Naive thymus-derived CD8-positive, alpha-beta T cell (primary cell): ENCODE measurements at regions not wholly inside any gene's neighbourhood (a gene's known extent, or its start where the extent isn't known, plus 50 kb on each side); places are given as distances from the start of the nearest gene placed in this dataset.

Experiments used
- ATAC-seq, 2 donors: fragments of 150-1000 bp; cut with Tn5 transposase in 1 of 2; sonication (Bioruptor Pico), chemical (Tn5 transposase) in 1 of 2; 1 replicate in 1 of 2; 2 replicates in 1 of 2; pipeline ENCODE4 v1.10.0; 2021; ENCODE audit warnings: mild to moderate bottlenecking in 2 of 2, moderate library complexity in 2 of 2
- POLR2A ChIA-PET: fragments of 350-600 bp; sonication (Branson Sonifier 250); formaldehyde crosslinking; loops from one replicate; lab custom pipeline; 2021; ENCODE audit warnings: antibody characterized with exemption; lab: Charles Lee
- DNase-seq, 10 donors: peaks; one replicate each; pipeline versions ENCODE4 v3.0.0 to v3.0.0-alpha.2; 2020 to 2022
- H3K27ac Mint-ChIP-seq, 10 donors: one replicate each; pipeline ENCODE4 v1.8.0; 2020 to 2022; ENCODE audit warnings: mild to moderate bottlenecking in 10 of 10, mixed read lengths in 10 of 10, moderate library complexity in 4 of 10, inconsistent platforms in 1 of 10
- H3K27me3 Mint-ChIP-seq, 5 donors: one replicate each; pipeline ENCODE4 v1.8.0; 2021 to 2022; ENCODE audit warnings: mixed read lengths in 5 of 5
- H3K36me3 Mint-ChIP-seq, 3 donors: one replicate each; pipeline ENCODE4 v1.8.0; 2020 to 2022; ENCODE audit warnings: mixed read lengths in 3 of 3, mild to moderate bottlenecking in 2 of 3, inconsistent platforms in 1 of 3
- H3K4me1 Mint-ChIP-seq, 4 donors: one replicate each; pipeline ENCODE4 v1.8.0; 2021 to 2022; ENCODE audit warnings: mixed read lengths in 4 of 4
- H3K4me3 Mint-ChIP-seq, 10 donors: one replicate each; pipeline ENCODE4 v1.8.0; 2020 to 2022; ENCODE audit warnings: mild to moderate bottlenecking in 10 of 10, mixed read lengths in 10 of 10, moderate library complexity in 6 of 10, inconsistent platforms in 1 of 10
- H3K9me3 Mint-ChIP-seq, 9 donors: one replicate each; pipeline ENCODE4 v1.8.0; 2020 to 2022; ENCODE audit warnings: mixed read lengths in 9 of 9, mild to moderate bottlenecking in 3 of 9, inconsistent platforms in 1 of 9, moderate library complexity in 1 of 9

DNA sequence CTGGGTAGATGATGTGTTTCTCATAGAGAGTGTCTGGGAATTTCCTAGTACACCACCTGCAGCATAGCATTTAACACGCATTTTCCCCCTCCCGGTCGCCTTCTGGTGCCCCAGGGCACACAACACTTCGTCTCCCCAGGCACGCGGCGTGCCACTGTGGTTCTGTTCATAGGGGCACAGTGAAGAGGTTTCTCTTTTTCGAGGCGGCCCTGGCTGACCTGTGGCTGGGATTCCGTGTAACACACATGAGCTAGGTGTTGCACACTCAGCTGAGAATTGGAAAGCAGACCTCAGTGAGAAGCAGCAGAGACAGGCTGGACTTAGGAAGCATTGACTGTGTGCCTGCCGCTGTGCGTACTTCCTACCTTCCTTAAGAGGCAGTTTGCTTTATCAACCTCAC is 214.3 kb upstream of the SHH start:
- ATAC-seq (no peak), DNase-seq (no peak)
- Mint-ChIP-seq H3K4me3 (no peak overlapping the region), H3K27me3 (peaks cover 0 to 10% (median 5%) of the 10 kb centered on the region in 5 donors), H3K9me3 (no peaks in the 10 kb centered on the region), H3K27ac (peak overlapping the region in 1 of 10 donors; percentile 73), H3K36me3 (no peaks in the 10 kb centered on the region), H3K4me1 (no peaks in the 10 kb centered on the region)
- POLR2A ChIA-PET, result no interaction called here

DNA sequence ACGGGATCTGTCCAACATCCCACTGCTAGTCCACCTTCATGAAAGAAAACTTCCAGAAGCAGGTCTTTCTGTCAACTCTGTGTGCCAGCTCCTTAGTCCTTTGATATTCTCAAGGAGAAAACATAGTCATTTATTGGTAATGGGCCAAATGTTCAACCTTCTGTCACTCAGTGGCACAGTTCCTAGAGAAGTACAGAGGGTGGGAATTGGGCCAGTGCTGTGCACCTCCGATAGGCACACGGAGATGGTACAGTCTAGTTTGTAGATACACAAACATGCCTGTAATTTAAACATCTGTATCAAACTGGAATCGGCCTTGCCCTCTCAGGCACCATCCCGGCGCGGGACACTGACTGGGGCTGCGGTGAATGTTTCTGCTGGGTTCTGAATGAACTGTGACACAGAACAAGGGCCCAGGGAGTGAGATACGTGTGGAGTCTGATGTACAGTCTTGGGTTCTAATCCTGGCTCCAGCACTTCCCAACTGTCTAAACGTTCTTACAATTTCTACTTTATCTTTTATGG is 213.9 kb upstream of the SHH start:
- H3K36me3 Mint-ChIP-seq, result no peaks in the 10 kb centered on the region
- peak overlapping the region in 1 of 10 donors; percentile 73 for H3K27ac Mint-ChIP-seq
- DNase-seq (no peak), ATAC-seq (no peak)
- POLR2A ChIA-PET, result no interaction called here
- H3K4me1 Mint-ChIP-seq, result no peaks in the 10 kb centered on the region
- H3K27me3 Mint-ChIP-seq, result peaks cover 0 to 10% (median 5%) of the 10 kb centered on the region in 5 donors
- H3K9me3 Mint-ChIP-seq, result no peaks in the 10 kb centered on the region
- H3K4me3 Mint-ChIP-seq, result no peak overlapping the region

DNA sequence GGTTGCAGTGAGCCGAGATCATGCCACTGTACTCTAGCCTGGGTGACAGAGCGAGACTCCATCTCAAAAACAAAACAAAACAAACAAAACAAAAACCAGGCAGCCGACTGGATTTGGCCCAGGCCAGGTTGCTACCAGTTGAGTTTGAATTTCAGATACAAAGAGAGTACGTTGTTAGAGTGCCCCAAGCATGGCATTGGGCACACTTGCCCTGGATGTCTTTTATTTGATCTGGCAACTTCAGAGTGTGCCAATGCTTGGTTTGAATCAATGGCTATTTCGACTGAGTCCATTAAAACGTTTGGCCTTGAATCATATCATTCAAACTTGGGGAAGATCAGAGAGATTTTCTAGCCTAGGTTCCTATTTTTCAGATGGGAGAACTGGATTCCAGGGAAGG is 213.4 kb upstream of the SHH start:
- H3K27ac Mint-ChIP-seq, result no peak overlapping the region
- H3K9me3 Mint-ChIP-seq, result no peaks in the 10 kb centered on the region
- peaks cover 0 to 10% (median 5%) of the 10 kb centered on the region in 5 donors for H3K27me3 Mint-ChIP-seq
- no peaks in the 10 kb centered on the region for H3K36me3 Mint-ChIP-seq
- POLR2A ChIA-PET, result no interaction called here
- H3K4me3 Mint-ChIP-seq, result no peak overlapping the region
- no peak for ATAC-seq
- no peak for DNase-seq
- no peaks in the 10 kb centered on the region for H3K4me1 Mint-ChIP-seq

DNA sequence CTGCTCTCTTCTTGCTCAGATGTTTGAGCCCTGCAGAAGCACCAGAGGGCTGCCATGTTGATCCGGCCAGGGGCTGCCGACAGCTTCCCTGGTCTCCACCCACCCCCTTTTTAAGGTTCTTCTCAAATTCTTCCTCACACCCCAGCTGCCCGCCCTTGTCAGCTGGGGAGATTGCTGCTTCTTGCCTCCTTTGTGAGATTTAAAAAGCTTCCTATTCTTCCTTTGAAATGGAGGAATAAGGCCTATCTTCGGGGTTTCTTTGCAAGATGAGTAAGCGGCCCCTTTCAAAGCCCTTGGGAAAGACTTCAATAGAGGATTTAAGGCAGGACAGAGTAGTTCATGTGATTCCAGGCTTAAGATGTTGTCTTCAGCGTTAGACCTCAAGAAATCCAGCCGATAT is 211.9 kb upstream of the SHH start:
- no peak overlapping the region for H3K27ac Mint-ChIP-seq
- DNase-seq, result no peak
- H3K27me3 Mint-ChIP-seq, result peaks cover 0 to 2% (median 0%) of the 10 kb centered on the region in 5 donors
- POLR2A ChIA-PET, result no interaction called here
- ATAC-seq, result no peak
- no peak overlapping the region for H3K4me3 Mint-ChIP-seq
- H3K4me1 Mint-ChIP-seq, result peaks cover 0 to 1% (median 0%) of the 10 kb centered on the region in 4 donors
- H3K36me3 Mint-ChIP-seq, result no peaks in the 10 kb centered on the region
- H3K9me3 Mint-ChIP-seq, result peaks cover 0 to 2% (median 0%) of the 10 kb centered on the region in 9 donors

DNA sequence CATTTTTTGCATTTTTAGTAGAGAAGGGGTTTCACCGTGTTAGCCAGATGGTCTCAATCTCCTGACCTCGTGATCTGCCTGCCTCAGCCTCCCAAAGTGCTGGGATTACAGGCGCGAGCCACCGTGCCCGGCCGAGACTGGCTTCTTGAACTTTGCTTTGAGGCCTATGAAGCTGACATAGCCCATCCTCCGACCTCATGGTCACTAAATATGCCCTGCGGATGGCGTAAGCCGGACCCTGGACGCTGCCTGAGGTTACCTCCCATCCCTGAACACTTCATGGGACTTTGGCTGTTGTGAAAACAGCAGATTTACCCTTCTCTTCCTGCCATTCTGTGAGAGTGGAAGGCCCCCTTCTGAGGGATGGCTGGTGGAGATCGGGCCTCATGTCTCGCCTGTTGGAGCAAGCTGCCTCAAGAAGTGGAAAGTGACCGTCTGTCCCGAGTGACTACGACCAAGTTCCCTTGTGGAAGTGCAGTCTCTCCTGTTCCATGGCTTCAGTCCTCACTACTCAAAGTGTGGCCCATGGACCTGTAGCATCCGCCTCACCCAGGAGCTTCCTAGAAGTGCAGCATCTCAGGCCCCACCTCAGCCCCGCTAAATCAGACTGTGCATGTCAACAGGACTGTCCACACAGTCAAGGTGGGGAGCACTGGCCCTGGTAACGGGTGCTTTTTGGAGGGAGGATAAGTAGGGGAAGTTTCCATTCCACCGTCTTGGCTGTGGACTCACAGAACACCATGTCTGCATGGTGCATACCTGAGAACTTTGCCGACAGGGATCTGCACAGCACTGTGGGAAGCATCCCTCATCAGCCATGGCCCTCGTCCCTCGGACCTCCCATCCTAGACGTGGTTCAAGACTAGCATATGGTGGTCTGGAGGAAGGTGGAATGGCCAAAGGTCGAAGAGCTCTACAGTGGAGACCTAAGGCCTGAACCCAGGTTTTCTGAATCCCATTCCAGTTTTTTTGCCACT is 210.5 kb upstream of the SHH start:
- Mint-ChIP-seq H3K27me3 (peaks cover 0 to 3% (median 1%) of the 10 kb centered on the region in 5 donors), H3K36me3 (no peaks in the 10 kb centered on the region), H3K9me3 (peaks cover 0 to 5% (median 0%) of the 10 kb centered on the region in 9 donors), H3K4me1 (peaks cover 0 to 1% (median 0%) of the 10 kb centered on the region in 4 donors), H3K27ac (peak overlapping the region in 1 of 10 donors; percentile 80), H3K4me3 (no peak overlapping the region)
- POLR2A ChIA-PET, result no interaction called here
- ATAC-seq (no peak), DNase-seq (no peak)

DNA sequence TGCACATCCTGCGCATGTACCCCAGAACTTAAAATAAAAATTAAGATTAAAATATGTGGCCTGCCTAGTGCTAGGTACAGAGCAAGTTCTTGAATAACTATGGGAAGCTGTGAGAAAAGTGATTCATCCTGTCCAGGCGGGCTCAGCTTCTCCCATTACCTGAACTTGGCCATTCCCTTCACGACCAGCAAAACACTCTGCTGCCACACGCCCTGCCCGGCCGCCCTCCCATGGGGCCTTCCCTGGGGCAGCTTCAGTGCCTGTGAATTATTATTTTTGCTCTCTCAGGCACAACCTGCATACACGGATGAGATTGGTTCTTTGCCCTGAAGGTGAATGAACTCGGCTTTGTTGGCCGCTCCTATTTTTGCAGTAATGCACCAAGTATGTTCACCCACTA is 209.2 kb upstream of the SHH start:
- ATAC-seq (no peak), DNase-seq (no peak)
- Mint-ChIP-seq H3K4me3 (no peak overlapping the region), H3K27me3 (peaks cover 0 to 3% (median 1%) of the 10 kb centered on the region in 5 donors), H3K9me3 (peaks cover 0 to 5% (median 0%) of the 10 kb centered on the region in 9 donors), H3K36me3 (no peaks in the 10 kb centered on the region), H3K4me1 (peaks cover 0 to 1% (median 0%) of the 10 kb centered on the region in 4 donors), H3K27ac (no peak overlapping the region)
- POLR2A ChIA-PET, result no interaction called here

DNA sequence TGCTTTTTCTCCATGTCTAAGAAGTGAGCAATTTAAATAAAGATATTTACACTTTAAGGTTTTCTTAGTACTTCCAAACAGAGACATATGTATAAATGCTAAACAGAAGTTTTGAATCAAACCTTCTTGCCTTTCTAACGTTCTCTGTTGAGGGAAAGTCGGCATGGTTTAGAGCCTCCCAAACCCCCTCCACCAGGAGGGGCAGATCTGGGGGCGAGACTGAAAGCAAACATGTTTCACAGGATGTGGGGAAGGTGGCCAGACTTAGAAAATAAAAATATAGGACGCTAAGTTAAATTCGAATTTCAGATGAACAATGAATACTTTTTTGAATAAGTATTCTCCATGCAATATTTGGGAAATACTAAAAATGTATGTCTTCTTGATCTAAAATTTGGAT is 208.3 kb upstream of the SHH start:
- H3K4me1 Mint-ChIP-seq, result peaks cover 0 to 1% (median 0%) of the 10 kb centered on the region in 4 donors
- no peak for DNase-seq
- H3K27me3 Mint-ChIP-seq, result peaks cover 0 to 3% (median 1%) of the 10 kb centered on the region in 5 donors
- POLR2A ChIA-PET, result no interaction called here
- H3K4me3 Mint-ChIP-seq, result no peak overlapping the region
- H3K27ac Mint-ChIP-seq, result no peak overlapping the region
- ATAC-seq, result no peak
- H3K9me3 Mint-ChIP-seq, result peaks cover 0 to 5% (median 0%) of the 10 kb centered on the region in 9 donors
- H3K36me3 Mint-ChIP-seq, result no peaks in the 10 kb centered on the region

DNA sequence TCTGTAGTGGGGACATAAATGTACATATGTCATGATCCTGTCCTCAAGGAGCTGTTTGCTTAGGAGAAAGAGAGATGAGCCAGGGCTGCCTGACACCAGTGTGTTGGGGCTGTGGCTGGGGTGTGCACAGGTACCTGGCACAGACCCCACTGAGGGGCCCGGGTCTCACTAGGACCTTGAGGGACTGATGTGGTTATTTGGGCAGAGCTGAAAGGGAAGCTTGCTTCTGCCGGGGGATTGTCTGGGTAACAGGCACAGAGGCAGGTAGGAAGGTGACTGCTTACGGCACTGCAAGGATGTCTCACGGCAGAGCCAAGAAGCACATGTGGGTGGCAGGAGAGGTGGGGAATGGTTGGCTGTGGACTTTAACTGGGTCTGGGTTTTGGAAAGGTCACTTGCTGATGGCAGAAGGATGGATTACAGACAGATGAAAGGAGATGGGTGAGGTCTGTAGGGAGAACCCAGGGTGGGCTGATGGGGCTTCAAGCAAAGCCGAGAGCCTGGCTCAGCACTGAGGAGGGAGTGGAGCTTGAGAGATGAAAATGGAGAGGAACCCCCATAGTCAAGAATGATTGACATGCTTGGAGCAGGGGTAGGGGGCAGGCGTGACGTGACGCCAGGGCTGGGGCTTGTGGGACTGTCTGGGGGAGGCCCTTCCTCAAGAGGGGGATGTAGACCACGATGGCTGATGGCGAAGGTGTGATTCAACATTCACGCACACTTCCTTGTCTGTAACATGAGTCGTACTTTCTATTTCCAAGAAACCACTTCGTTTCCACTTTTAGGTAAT is 207.7 kb upstream of the SHH start:
- Mint-ChIP-seq H3K27ac (peak overlapping the region in 1 of 10 donors; percentile 67), H3K4me3 (peak overlapping the region in 2 of 10 donors; percentile 16 to 49), H3K4me1 (peaks cover 0 to 1% (median 0%) of the 10 kb centered on the region in 4 donors), H3K36me3 (no peaks in the 10 kb centered on the region), H3K9me3 (peaks cover 0 to 5% (median 0%) of the 10 kb centered on the region in 9 donors), H3K27me3 (peaks cover 0 to 3% (median 1%) of the 10 kb centered on the region in 5 donors)
- DNase-seq (no peak), ATAC-seq (no peak)
- POLR2A ChIA-PET, result no interaction called here

DNA sequence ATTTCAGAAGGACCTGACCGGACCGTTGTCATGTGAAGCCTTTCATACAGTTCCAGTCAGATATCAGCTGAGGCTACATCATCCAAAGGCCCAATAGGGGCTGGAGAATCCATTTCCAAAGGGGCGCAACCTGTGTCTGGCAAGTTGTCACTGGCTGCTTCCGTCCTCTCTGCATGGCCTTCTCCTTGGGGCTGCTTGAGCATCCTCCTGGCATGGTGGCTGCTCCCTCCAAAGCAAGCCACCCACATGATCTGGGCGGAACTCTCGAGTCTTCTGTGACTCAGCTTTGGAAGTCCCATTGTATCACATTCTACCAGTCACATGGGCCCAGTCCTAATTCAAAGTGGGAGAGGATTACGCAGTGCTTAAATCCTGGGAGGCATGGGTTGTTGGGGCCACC is 207.0 kb upstream of the SHH start:
- DNase-seq (no peak), ATAC-seq (no peak)
- Mint-ChIP-seq H3K27me3 (peaks cover 0 to 3% (median 1%) of the 10 kb centered on the region in 5 donors), H3K27ac (peak overlapping the region in 1 of 10 donors; percentile 3), H3K9me3 (peaks cover 0 to 7% (median 0%) of the 10 kb centered on the region in 9 donors), H3K4me1 (peaks cover 0 to 3% (median under 1%) of the 10 kb centered on the region in 4 donors), H3K36me3 (peaks cover 0 to 2% (median 0%) of the 10 kb centered on the region in 3 donors), H3K4me3 (no peak overlapping the region)
- POLR2A ChIA-PET, result no interaction called here

DNA sequence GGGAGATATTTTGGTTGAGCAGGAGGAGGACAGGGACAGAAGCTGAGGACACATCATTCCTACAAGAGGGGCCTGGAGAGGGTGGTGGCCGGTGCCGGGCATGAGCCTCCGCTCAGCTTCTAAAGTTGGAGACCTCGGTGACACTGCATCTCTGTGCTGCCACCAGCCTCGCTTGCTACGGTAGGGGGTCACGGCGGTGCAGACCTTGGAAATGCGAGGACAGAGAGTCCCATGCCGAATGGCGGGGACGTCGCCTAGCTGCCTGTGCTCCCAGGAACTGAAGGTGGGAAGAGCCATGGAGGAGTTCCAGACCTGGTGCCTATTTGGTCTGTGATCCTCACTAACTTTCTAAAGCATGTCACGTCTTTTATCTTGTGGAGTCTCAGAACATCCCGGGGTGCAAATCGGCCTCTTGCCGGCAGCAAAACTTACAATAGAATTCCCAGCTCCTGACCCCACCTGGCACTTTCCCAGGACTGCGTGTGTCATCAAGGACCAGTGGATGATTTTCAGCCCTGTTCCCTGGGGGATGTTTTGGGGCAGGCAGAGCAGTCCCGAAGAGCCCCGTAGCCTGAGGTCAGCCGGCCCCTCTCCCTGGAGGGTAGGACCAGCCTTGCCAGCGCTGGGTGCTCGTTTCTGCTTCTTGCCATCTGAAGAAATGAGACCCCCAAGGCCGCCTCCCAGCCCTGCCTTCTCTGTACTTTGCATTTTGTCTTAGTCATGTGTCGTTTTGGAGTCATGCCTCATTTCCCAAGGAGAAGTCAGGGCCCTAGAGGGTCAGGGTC is 205.8 kb upstream of the SHH start:
- H3K27ac Mint-ChIP-seq, result peak overlapping the region in 2 of 10 donors; percentile 20 to 55
- peaks cover 0 to 5% (median under 1%) of the 10 kb centered on the region in 4 donors for H3K4me1 Mint-ChIP-seq
- H3K4me3 Mint-ChIP-seq, result no peak overlapping the region
- H3K36me3 Mint-ChIP-seq, result peaks cover 0 to 13% (median 0%) of the 10 kb centered on the region in 3 donors
- peaks cover 0 to 3% (median 1%) of the 10 kb centered on the region in 5 donors for H3K27me3 Mint-ChIP-seq
- POLR2A ChIA-PET, result no interaction called here
- peaks cover 0 to 19% (median 4%) of the 10 kb centered on the region in 9 donors for H3K9me3 Mint-ChIP-seq
- ATAC-seq, result no peak
- no peak for DNase-seq

DNA sequence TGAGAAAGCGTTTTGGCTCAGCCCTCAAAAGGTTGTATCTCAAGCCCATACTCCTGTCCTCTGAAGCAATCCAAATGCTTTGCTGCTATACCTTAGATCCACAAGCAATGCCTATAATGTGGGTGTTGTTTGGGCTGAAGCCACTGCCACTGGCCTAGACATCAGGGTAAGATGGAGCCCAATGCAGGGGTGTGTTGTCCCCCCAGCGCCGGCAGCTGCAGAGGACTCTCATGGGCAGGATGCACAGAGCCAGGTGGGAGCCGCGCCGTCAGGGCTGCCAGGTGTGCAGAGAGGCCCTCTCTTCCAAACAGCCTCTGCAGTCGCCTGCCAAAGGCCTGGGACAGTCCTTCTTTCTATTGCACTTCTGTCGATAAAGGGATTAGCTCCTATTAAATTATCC is 205.2 kb upstream of the SHH start:
- no peak for DNase-seq
- H3K27ac Mint-ChIP-seq, result peak overlapping the region in 1 of 10 donors; percentile 55
- POLR2A ChIA-PET, result no interaction called here
- H3K4me1 Mint-ChIP-seq, result peaks cover 0 to 5% (median under 1%) of the 10 kb centered on the region in 4 donors
- no peak overlapping the region for H3K4me3 Mint-ChIP-seq
- H3K9me3 Mint-ChIP-seq, result peaks cover 0 to 20% (median 4%) of the 10 kb centered on the region in 9 donors
- no peak for ATAC-seq
- H3K36me3 Mint-ChIP-seq, result peaks cover 0 to 13% (median 0%) of the 10 kb centered on the region in 3 donors
- peaks cover 0 to 3% (median 1%) of the 10 kb centered on the region in 5 donors for H3K27me3 Mint-ChIP-seq
